ENCODE measurements at regions not wholly inside any gene's neighbourhood (a gene's known extent, or its start where the extent isn't known, plus 50 kb on each side); places are given as distances from the start of the nearest gene placed in this dataset.

GRCh38 chr21:27741736-27742135 is 774.8 kb upstream of the ADAMTS5 start (continued):
- TF ChIP-seq, protein P1, sequence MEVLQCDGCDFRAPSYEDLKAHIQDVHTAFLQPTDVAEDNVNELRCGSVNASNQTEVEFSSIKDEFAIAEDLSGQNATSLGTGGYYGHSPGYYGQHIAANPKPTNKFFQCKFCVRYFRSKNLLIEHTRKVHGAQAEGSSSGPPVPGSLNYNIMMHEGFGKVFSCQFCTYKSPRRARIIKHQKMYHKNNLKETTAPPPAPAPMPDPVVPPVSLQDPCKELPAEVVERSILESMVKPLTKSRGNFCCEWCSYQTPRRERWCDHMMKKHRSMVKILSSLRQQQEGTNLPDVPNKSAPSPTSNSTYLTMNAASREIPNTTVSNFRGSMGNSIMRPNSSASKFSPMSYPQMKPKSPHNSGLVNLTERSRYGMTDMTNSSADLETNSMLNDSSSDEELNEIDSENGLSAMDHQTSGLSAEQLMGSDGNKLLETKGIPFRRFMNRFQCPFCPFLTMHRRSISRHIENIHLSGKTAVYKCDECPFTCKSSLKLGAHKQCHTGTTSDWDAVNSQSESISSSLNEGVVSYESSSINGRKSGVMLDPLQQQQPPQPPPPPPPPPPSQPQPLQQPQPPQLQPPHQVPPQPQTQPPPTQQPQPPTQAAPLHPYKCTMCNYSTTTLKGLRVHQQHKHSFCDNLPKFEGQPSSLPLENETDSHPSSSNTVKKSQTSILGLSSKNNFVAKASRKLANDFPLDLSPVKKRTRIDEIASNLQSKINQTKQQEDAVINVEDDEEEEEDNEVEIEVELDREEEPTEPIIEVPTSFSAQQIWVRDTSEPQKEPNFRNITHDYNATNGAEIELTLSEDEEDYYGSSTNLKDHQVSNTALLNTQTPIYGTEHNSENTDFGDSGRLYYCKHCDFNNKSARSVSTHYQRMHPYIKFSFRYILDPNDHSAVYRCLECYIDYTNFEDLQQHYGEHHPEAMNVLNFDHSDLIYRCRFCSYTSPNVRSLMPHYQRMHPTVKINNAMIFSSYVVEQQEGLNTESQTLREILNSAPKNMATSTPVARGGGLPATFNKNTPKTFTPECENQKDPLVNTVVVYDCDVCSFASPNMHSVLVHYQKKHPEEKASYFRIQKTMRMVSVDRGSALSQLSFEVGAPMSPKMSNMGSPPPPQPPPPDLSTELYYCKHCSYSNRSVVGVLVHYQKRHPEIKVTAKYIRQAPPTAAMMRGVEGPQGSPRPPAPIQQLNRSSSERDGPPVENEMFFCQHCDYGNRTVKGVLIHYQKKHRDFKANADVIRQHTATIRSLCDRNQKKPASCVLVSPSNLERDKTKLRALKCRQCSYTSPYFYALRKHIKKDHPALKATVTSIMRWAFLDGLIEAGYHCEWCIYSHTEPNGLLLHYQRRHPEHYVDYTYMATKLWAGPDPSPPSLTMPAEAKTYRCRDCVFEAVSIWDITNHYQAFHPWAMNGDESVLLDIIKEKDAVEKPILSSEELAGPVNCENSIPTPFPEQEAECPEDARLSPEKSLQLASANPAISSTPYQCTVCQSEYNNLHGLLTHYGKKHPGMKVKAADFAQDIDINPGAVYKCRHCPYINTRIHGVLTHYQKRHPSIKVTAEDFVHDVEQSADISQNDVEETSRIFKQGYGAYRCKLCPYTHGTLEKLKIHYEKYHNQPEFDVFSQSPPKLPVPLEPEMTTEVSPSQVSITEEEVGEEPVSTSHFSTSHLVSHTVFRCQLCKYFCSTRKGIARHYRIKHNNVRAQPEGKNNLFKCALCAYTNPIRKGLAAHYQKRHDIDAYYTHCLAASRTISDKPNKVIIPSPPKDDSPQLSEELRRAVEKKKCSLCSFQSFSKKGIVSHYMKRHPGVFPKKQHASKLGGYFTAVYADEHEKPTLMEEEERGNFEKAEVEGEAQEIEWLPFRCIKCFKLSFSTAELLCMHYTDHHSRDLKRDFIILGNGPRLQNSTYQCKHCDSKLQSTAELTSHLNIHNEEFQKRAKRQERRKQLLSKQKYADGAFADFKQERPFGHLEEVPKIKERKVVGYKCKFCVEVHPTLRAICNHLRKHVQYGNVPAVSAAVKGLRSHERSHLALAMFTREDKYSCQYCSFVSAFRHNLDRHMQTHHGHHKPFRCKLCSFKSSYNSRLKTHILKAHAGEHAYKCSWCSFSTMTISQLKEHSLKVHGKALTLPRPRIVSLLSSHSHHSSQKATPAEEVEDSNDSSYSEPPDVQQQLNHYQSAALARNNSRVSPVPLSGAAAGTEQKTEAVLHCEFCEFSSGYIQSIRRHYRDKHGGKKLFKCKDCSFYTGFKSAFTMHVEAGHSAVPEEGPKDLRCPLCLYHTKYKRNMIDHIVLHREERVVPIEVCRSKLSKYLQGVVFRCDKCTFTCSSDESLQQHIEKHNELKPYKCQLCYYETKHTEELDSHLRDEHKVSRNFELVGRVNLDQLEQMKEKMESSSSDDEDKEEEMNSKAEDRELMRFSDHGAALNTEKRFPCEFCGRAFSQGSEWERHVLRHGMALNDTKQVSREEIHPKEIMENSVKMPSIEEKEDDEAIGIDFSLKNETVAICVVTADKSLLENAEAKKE (CRISPR knock-in tag; IDR thresholded peaks at IDR 0.05) = no peak
- no peak for TF ChIP-seq CREB1 (CRISPR knock-in tag; IDR thresholded peaks at IDR 0.05; ENCODE audit: low read depth)

- no peaks in the 10 kb centered on the region for H3K36me3 ChIP-seq (ENCODE audit: insufficient read depth)
- no peaks in the 10 kb centered on the region for H4K20me1 ChIP-seq (replicated peaks; ENCODE audit: insufficient read depth)
- H3K27me3 ChIP-seq (ENCODE audit: insufficient read depth) = no peaks in the 10 kb centered on the region
- TF ChIP-seq STAT1 (IDR thresholded peaks at IDR 0.05; ENCODE audit: unreplicated experiment) (no peak), CREB1 (CRISPR knock-in tag; IDR thresholded peaks at IDR 0.05; ENCODE audit: low read depth) (no peak), ZNF114 (CRISPR knock-in tag; IDR thresholded peaks at IDR 0.05) (no peak), NANOG (IDR thresholded peaks at IDR 0.05; ENCODE audit: borderline replicate concordance) (no peak)
- 0 out of 2 replicates have a peak, but pooled peaks cover 20% of the 10 kb centered on the region for H3K9me2 ChIP-seq (ENCODE audit: insufficient read depth)
- H3K36me3 Mint-ChIP-seq (ENCODE audit: low read depth) = peaks cover 4% of the 10 kb centered on the region; the same call in 1 of the 3 replicates
- ATAC-seq (no peak), DNase-seq (ENCODE audit: low spot score) (peak; percentile 5)
- no peak overlapping the region for H3K27ac ChIP-seq (ENCODE audit: low read depth)
- H3K27me3 Mint-ChIP-seq (ENCODE audit: insufficient read depth, low read depth, poor library complexity) = no peaks in the 10 kb centered on the region
- H3K4me1 Mint-ChIP-seq = no peaks in the 10 kb centered on the region
- H3K9me3 Mint-ChIP-seq = peaks cover 25% of the 10 kb centered on the region
- H3K27ac Mint-ChIP-seq = no peak overlapping the region
- H3K4me1 ChIP-seq (ENCODE audit: insufficient read depth) = peaks cover 6% of the 10 kb centered on the region; the same call in 1 of the 2 replicates
- H3F3A ChIP-seq (replicated peaks; ENCODE audit: low read depth) = no peaks in the 10 kb centered on the region
- no peak overlapping the region for H3K4me2 ChIP-seq
- peak overlapping the region; percentile 4; the same call in 1 of the 2 replicates for H2AFZ ChIP-seq
- no peaks in the 10 kb centered on the region for H3K79me2 ChIP-seq (replicated peaks; ENCODE audit: insufficient read depth)
- no peak overlapping the region for H3K4me3 ChIP-seq
- no peak overlapping the region for H3K4me3 Mint-ChIP-seq
These were observed 773.2 kb upstream of the ADAMTS5 start for GRCh38 chr21:27740084-27740483.

Measured in GM23338 (cell line).